ENCODE measurements at regions not wholly inside any gene's neighbourhood (a gene's known extent, or its start where the extent isn't known, plus 50 kb on each side); places are given as distances from the start of the nearest gene placed in this dataset.

GRCh38 chr17:409848-410542 is 57.4 kb upstream of the RPH3AL start (continued):
- no peak for TF ChIP-seq IRF1 (CRISPR knock-in tag; IDR thresholded peaks at IDR 0.05; ENCODE audit: low read depth)
- peak; percentile 78 for TF ChIP-seq GATAD1 (CRISPR knock-in tag; IDR thresholded peaks at IDR 0.05)
- TF ChIP-seq MATR3 (CRISPR knock-in tag; IDR thresholded peaks at IDR 0.05), result no peak
- peak; percentile 79; the same call in 1 of the 2 replicates for TF ChIP-seq FOXC1 (CRISPR knock-in tag; IDR thresholded peaks at IDR 0.05; ENCODE audit: borderline replicate concordance)
- TF ChIP-seq SMC3 (IDR thresholded peaks at IDR 0.05; ENCODE audit: low read length), result no peak
- TF ChIP-seq ZBTB39 (CRISPR knock-in tag; IDR thresholded peaks at IDR 0.05), result no peak
- TF ChIP-seq ZNF318 (CRISPR knock-in tag; IDR thresholded peaks at IDR 0.05), result no peak
- no peak for TF ChIP-seq REXO4 (CRISPR knock-in tag; IDR thresholded peaks at IDR 0.05; ENCODE audit: borderline replicate concordance)
- TF ChIP-seq GTF3A (CRISPR knock-in tag; conservative IDR thresholded peaks at IDR 0.05), result no peak
- no peak for TF ChIP-seq ZNF12 (CRISPR knock-in tag; IDR thresholded peaks at IDR 0.05)
- TF ChIP-seq KLF15 (CRISPR knock-in tag; IDR thresholded peaks at IDR 0.05; ENCODE audit: borderline replicate concordance), result no peak
- TF ChIP-seq ZNF10 (CRISPR knock-in tag; IDR thresholded peaks at IDR 0.05; ENCODE audit: borderline replicate concordance, low read depth), result no peak
- no peak for TF ChIP-seq ZC3H4 (CRISPR knock-in tag; IDR thresholded peaks at IDR 0.05; ENCODE audit: borderline replicate concordance)
- TF ChIP-seq BCL3 (CRISPR knock-in tag; IDR thresholded peaks at IDR 0.05), result 0 out of 2 replicates have a peak, but pooled peaks have one; percentile 21
- TF ChIP-seq MYNN (CRISPR knock-in tag; IDR thresholded peaks at IDR 0.05; ENCODE audit: low read depth), result no peak
- no peak for TF ChIP-seq JARID2 (CRISPR knock-in tag; IDR thresholded peaks at IDR 0.05; ENCODE audit: insufficient replicate concordance)
- TF ChIP-seq HDAC1 (CRISPR knock-in tag; IDR thresholded peaks at IDR 0.05), result peak; percentile 93

All from HepG2 (cell line).